HG03108 (cell line): ENCODE measurements at regions not wholly inside any gene's neighbourhood (a gene's known extent, or its start where the extent isn't known, plus 50 kb on each side); places are given as distances from the start of the nearest gene placed in this dataset.

Experiments used
- ATAC-seq: cut with Tn5 transposase; IDR thresholded peaks from one replicate; pipeline ENCODE4 v1.9.1; 2021; ENCODE audit warnings: moderate library complexity; ENCODE audit not compliant: unreplicated experiment

DNA sequence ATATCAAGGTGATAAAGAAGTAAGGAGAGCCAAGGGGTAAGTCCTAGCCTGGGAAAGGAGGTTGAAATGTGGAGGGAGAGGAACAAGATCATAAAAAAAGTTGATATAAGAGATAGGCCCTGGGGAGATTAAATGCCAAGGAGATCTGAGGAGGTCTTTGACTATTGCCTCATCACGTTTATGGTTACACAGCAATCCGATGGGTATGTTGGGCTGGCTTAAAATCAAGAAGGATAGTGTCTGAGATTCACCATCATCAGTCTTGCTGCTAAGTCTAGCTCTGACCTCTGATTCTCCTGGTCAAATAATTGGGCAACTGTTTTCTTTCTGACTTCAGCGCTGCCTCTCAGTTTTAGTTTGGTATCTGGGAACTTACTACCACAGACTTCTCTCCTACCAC, 416.3 kb downstream of the GPATCH2 start:
- ATAC-seq: no peak

DNA sequence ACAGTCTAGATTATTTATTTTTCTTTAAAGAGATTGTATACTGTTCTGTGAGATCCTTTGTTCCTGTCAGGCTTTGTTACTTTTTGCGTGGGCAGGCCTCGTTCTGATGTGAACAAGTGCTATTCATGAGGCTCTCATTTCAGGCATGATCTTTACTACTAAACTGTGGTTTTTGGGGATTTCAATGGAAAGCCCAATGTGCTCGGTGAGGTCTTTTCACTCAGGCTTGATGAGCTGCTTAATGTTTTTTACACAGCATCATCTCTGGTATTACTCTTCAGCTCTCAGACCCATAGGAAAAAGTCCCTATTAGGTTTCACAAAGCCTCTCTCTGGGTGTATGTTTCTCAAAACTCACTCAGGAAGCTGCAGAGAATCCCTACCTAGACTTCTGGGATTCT, 419.4 kb downstream of the GPATCH2 start:
- ATAC-seq: no peak

DNA sequence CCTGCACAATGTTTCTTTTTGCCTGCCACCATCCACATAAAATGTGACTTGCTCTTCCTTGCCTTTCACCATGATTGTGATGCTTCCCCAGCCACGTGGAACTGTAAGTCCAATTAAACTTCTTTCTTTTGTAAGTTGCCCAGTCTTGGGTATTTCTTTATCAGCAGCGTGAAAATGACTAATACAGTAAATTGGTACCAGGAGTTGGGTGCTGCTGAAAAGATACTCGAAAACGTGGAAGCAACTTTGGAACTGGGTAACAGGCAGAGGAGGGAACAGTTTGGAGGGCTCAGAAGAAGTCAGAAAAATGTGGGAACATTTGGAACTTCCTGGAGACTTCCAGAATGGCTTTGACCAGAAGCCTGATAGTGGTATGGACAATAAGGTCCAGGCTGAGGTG, 425.3 kb downstream of the GPATCH2 start:
- no peak for ATAC-seq

DNA sequence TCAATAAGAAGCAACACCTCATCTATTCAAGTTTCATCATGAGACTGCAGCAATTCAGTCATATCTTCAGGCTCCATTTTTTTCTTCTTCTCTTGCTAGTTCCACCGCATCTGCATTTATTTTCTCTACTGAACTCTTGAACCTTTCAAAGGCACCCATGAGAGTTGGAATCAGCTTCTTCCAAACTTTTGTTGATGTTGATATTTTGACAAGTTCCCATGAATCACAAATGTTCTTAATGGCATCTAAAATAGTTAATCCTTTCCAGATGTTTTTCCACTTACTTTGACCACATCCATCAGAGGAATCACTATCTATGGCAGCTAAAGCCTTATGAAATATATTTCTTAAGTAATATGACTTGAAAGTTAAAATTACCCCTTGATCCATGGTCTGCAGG, 434.3 kb downstream of the GPATCH2 start:
- no peak for ATAC-seq

DNA sequence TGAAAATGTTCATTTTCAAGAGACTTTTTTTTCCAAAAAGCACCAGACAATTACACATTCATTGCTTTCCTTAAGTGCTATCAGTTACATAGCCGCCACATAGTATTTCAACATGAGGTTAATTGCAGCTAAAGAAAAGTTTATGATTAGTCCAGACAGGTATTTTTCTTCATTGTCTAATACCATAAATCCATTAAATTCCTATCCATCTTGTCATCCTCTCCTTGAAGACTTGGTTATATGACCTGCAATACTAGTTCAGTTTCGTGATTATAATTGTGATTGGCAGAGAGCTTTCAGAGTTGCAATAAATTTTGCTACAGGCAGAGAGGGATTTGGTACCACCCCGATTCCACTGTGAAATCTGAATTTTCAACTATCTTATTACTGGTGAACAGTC, 437.7 kb downstream of the GPATCH2 start:
- ATAC-seq: no peak

DNA sequence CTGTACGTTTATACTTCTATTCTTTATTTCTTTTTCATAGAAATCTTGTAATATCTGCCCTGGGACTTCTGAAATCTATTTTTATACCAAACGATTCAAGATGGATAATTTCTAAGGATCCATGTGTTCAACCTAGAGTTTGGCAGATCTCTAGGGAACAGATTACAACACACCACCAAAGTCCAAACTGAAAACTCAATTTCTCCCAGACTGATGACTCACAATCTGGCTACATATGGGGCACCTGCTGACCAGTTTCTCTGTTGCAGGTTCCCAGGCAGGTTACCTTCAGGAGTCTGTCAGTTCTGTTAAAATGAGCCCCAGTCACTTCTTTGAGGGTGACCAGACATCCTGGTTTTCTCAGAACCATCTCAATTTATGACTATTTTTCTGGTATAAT, 439.4 kb downstream of the GPATCH2 start:
- ATAC-seq: no peak

DNA sequence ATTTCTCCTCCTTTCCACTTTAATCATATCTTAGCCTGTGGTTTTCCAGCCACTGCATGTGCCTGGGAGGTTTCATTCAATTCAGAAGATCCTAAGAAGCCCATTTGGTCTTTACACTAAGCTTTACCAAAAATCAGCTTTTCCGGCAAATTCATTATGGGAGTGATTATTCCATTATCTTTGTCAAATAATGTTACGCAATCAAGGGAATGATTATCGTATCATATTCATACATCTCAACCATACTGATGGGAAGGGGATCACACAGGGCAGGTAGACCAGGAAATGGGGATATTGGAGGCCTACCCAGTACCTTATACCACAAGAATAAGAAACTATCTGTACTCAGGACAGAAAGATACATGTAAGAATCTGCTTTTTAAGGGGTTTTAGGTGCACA, 440.5 kb downstream of the GPATCH2 start:
- no peak for ATAC-seq

DNA sequence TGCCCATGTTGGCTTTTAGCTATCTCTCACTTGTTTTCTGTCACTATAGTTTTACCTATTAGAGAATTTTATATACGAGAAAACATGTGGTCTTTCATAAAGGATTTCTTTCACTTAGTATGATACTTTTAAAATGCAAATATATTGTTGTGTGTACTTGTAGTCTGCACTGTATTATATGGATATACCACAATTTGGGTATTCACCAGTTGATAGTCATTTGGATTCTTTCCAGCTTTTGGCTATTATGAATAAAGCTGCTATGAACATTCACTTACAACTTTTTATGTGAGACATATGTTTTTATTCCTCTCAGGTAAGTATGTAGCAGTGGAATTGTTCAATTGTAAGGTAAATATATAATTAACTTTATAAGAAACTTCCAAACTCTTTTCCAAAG, 441.5 kb downstream of the GPATCH2 start:
- no peak for ATAC-seq

DNA sequence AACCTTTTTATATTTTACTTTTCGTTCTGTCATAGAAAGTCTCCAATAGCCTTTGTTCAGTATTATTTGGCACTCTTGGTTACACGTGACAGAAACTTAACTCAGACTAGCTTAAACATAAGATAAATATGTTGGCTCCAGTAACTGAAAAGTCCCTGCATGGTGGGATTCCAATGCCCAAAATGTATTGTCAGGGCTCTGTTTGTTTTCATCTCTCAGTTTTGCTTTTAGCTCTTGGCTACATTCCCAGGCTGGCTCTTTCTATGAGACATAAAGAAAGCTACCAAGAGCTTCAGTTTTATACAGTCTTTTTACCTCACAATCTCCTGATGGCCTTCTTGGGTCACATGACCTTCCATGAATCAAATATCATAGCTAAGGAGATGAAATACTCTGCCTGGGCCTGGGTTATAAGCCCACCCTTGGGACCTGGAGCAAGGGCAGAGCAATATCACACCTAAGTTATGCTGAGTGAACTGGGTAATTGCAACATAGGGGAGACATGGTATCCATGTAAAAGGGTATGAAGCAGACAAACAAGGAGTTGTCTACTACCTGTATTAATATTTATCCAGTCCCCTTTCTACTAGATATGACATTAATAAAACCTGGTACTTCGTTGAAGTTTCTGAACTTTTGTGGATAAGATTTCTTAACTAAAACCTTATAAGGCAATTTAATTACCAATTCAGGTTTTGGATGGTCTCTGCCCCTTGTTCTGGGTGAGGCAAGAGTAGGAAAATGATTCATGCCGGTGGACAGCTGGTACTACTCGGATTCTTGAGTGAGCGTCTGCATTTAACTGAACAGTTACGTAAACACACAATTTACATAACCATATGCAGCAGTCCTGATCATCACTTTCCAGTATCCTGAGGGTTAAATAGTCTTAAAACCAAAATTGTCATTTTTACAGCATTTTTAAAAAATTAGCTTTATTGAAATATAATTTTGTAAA, 442.3 kb downstream of the GPATCH2 start:
- ATAC-seq: no peak

DNA sequence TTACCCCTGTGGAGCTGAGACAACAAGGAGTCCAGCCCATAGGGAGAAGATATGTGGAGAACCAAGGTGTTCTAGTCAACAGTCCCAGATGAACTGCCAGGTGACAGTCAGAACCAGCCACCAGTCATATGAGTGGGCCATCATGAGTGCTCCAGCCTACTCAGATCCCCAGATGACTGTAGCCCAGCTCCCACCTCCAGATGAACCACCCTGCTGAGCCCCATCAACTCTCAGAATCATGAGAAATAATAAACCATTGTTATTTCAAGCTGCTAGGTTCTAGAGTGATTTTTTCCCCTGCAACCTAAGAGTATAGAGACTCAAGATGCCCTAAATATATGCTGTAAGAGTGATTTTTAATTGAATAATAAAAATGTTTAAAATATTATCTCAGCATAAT, 444.2 kb downstream of the GPATCH2 start:
- ATAC-seq: no peak

DNA sequence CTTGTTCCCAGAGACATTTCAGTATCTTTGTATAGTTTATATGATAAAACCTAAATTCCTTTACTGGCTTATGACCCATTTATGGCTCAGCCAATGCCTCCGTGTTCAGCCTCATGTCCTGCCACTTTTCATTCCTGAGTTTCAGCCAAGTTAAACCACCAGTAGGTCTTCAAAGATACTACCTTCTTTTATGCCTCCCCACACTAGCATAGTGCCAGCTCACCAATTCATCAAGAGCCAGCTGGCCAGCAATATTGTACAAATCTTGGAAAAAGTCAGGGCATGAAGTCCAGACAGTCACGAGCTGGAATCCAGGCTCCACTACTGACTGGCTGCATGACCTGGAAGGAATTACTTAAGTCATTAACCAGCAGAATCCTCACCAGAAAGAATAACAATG, 446.0 kb downstream of the GPATCH2 start:
- ATAC-seq: no peak

DNA sequence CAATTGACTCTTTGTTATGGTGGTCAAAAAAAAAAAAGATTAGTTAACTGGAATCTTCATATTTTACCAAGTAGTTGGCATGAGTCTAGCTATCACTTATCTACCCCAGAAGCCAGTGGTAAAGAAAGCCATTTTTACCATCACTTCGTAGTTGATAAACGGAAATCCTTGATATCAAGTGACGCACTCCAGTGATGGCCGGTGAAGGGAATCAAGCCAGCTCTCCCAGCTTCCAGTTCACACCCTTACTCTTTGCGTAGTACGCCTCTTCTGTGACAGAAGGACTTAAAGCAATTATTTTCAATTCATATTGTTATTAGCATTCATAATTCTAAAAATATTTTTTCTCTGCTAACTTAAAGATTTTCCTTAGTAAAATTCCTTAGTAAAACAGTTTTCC, 447.9 kb downstream of the GPATCH2 start:
- no peak for ATAC-seq

DNA sequence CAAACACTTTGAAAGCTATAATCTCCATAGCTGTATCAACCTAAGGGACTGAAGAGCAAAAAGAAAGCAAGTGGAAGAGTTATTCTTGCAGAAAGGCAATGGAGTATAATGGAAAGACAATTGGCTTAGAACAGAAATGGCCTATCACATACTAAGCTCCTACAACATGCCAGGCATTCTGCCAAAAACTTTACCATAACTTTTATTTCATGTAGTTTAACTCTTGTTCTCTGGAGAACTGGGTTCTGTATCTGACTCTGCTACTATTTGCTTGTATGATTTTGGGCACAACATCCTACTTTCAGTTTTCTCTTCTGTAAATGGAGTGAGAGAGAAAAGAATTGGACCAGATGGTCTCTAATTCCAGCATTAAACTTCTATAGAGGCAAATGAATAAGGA, 449.1 kb downstream of the GPATCH2 start:
- ATAC-seq: no peak

DNA sequence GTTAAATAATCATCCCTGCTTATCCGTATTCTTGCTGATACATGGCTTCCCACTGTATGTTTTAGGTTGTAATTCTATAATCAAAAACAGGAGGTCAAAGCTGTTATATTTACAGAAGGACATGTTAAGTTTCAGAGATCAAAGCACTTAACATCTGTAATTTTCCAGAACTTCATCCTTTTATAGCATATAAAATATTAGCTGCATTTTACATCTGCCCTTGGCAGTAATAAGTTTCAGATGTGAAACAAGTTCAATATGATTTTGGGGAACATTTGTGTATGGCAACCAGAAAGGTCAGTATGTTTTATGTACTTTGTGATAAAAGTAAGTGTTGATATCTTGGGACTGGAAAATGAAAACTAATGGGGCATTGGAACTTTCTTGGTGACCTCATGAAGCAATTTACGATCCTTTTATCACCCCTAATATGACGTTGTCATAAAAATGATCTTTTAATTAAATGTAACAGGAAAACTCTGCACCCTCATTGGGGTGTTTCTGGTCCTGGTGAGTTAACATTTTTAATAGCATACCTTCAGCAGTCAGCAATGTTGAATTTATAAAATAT, 449.6 kb downstream of the GPATCH2 start:
- no peak for ATAC-seq

DNA sequence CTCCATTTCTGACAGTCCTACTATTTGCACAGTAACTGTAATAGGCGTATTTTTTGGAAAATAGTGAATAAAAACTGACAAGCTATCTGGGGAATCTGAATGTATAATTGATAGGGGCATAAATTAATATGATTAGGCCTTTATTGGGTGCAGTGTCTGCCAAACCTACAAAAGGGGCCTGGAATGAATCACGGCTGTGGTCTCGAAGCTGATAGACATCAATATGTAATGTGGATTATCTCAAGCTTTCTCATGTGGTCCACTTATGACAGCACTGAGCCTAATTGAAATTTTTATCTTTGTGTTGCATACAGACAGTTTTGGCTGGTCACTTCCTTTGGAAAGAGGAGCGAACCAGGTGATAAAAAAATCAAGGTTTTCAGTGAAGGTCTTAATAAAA, 450.4 kb downstream of the GPATCH2 start:
- no peak for ATAC-seq

DNA sequence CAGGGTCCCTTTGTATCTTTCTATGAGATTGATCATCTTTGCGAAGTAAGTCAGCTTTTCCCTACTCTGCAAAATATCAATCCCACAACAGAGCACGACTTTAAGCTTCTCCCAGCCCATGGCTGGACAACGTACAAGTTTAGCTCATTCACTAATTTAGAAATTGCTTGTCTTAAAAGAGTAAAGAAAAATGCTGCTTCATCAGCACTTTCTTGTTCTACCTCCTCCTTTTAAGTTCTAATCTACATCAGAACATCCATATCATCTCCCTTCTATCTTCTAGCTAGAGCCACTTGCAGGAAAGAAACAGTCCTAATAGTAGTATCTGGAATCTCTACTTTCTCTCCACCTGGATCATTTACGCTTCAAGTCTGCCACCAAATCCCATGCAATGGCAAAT, 441.2 kb upstream of the ESRRG start:
- no peak for ATAC-seq

DNA sequence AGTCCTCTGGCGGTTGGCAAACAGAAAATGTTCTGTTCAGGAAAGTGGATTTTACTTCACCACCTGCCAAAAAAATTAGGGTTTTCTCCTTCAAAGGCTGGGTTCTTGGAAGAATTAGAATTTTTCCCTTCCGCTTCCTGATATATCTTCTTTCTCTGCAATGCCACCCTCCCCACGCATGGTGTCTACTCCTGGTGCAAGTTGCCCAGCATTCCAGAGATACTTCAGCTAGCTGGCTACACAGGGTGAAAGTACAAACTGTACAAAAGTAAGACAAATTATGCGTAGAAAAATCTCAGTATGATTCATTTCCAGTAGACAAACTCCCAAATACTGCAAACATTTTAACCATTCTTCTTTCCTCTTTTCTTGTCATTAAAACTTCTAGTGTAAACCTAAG, 430.1 kb upstream of the ESRRG start:
- ATAC-seq: no peak

DNA sequence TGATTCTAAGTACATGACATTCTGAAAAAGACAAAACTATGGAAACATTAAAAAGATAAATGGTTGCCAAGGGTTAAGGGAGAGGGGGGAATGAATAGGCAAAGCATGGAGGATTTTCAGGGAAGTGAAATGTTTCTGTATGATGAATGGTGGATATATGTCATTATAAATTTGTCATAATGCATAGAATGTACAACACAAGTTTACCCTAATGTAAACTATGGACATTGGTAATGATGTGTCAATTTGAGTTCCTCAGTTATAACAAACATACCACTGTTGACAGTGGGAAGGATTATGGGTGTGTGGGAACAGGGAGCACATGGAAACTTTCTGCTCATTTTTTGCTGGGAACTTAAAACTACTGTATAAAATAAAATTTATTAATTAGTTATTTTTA, 427.1 kb upstream of the ESRRG start:
- no peak for ATAC-seq

DNA sequence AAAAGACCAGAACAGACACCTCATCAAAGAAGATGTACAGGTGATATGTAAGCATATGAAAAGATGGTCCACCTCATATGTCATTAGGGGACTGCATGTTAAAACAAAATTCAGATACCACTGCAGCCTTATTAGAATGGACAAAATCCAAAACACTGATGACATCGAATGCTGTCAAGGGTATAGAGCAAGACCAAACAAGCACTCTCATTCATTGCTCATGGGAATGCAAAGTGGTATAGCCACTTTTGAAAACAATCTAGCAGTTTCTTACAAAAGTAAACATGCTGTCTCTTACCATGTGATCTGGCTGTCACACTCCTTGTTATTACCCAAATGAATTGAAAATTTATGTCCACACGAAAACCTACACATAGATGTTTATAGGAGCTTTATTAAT, 426.6 kb upstream of the ESRRG start:
- no peak for ATAC-seq

DNA sequence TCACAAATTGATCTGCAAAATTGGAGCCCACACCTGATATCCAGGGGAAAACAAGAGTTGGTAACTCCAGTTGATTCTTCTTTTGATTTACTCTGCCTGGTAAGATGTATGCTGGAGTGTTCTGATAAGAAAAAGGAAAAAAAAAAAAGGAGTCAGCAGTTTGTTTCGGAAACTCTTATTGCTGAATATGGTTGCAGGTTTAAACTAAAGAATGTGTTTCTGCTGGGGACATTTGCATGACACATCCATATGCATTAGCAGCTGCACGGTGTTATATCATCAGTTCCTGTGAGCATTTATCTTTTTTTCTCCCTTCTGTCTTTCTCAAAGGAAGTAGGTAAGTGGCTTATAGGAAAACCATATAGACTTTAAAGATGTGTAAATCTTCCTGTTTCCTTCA, 418.5 kb upstream of the ESRRG start:
- no peak for ATAC-seq

DNA sequence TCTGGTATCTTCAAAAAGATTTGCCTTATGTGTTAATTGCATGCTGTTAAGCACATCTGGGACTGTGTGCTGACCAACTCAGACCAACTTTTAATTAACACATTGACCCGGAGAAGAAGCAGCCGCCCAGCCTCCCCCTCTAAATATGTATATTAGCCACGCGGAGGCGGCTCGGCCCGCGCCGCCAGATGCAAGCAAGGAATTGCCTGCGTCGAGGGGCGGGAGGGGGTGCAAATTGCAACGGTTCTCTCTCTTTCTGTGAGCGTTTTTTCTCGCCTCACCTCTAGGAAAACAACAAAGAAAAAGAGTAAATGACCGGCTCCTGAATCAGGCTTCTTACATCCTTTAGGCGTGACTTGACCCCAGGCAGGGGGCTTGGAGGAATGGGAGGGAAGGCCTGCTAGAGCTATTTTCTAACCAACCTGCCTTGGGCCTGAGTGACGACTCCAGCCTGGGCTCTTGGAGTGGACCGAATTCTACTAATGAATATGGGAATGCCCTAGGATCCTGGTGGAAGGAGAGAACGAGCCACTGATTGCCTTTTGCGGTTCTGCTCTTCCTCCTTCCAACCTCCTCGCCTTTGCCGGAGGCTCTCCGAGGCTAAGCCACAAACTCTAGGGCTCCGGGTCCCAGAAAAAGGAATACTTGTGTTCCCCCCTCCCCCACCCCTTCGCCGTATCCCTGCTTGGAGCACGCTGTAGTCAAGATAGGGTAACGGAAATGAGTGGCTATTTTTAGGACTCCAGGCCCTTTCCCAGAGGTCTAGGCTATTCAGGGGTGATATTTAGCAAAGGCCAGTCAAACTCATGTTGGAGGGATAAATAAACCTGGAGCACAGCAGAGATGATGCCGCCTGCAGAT, 417.0 kb upstream of the ESRRG start:
- no peak for ATAC-seq

DNA sequence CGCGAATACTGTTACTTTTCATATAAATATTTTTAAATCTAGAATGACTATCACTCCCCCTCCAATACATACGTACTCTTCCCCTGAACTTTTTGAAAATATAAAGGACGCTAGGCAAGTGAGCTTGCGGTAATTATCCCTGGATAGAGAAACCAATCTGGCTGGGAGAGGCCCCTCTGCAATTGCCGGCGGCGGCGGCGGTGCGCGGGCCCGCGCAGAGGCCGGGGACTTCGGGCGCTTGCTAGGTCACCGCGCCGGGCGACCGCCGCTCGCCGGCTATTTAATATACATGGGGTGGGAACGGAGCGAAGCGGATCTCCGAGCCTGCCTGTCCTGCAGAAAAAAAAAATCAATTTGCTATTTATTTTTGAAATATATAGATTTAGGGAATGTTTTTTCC, 416.3 kb upstream of the ESRRG start:
- ATAC-seq: no peak
